Hematopoietic multipotent progenitor cell treated with erythropoietin and hydrocortisone succinate and interleukin-3 and kit ligand, for 17 days (in vitro differentiated cells): ENCODE measurements at regions not wholly inside any gene's neighbourhood (a gene's known extent, or its start where the extent isn't known, plus 50 kb on each side); places are given as distances from the start of the nearest gene placed in this dataset.

Source experiments
- DNase-seq: peaks from one replicate; pipeline ENCODE4 v3.0.0-alpha.2; 2015; ENCODE audit warnings: low spot score

DNA sequence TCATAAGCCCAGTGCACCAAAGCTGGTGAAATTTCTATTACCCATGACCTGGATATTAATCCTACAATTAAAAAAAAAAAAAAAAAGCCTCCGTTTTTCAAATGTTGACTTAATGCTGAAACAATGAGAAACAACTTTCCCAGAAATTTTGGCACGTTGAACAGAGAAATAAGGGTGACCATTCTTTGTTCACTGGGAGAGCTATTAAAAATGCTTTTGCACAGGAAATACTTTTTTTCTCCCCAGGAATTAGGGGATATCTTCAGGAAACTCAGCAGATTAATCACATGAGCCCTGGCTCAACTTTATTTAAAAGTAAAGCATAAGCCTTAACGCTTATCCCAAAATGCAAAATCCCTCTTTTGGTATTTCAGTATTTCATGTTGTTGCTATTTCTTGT is 54.8 kb upstream of the FLRT2 start:
- no peak for DNase-seq

GRCh38 chr14:85479306-85479705 is 50.6 kb upstream of the FLRT2 start:
- no peak for DNase-seq

GRCh38 chr14:85479771-85480170 is 50.2 kb upstream of the FLRT2 start:
- no peak for DNase-seq
